ENCODE measurements at regions not wholly inside any gene's neighbourhood (a gene's known extent, or its start where the extent isn't known, plus 50 kb on each side); places are given as distances from the start of the nearest gene placed in this dataset.

- Histone ChIP-seq H3K36me3 (no peaks in the 10 kb centered on the region), H3K4me3 (no peak overlapping the region), H3K27ac (no peak overlapping the region), H3K9me3 (peaks cover 0 to 7% of the 10 kb centered on the region in 2 donors), H3K27me3 (no peaks in the 10 kb centered on the region), H3K4me1 (peaks cover 0 to 4% of the 10 kb centered on the region in 2 donors)
- no peak for TF ChIP-seq CTCF (IDR thresholded peaks at IDR 0.05)
- peak; percentile 13 for DNase-seq (ENCODE audit: low spot score)
Measured at GRCh38 chr7:45246339-45246738, 88.7 kb downstream of the RAMP3 start.

GRCh38 chr7:45252248-45252647, 94.7 kb downstream of the RAMP3 start:
- no peak overlapping the region for H3K4me3 ChIP-seq
- peaks cover 0 to 6% of the 10 kb centered on the region in 2 donors for H3K9me3 ChIP-seq
- H3K27me3 ChIP-seq, result no peaks in the 10 kb centered on the region
- no peak overlapping the region for H3K27ac ChIP-seq
- H3K4me1 ChIP-seq, result no peaks in the 10 kb centered on the region
- DNase-seq (ENCODE audit: low spot score), result no peak
- no peak for TF ChIP-seq CTCF (IDR thresholded peaks at IDR 0.05)
- H3K36me3 ChIP-seq, result no peaks in the 10 kb centered on the region

- Histone ChIP-seq H3K9me3 (peaks cover 0 to under 1% of the 10 kb centered on the region in 2 donors), H3K27ac (no peak overlapping the region), H3K36me3 (no peaks in the 10 kb centered on the region), H3K4me1 (no peaks in the 10 kb centered on the region), H3K27me3 (no peaks in the 10 kb centered on the region), H3K4me3 (no peak overlapping the region)
- no peak for DNase-seq (ENCODE audit: low spot score)
- TF ChIP-seq CTCF (IDR thresholded peaks at IDR 0.05), result no peak
Measured at GRCh38 chr7:45252857-45253256, 95.3 kb downstream of the RAMP3 start.

- no peak overlapping the region for H3K4me3 ChIP-seq
- no peak for TF ChIP-seq CTCF (IDR thresholded peaks at IDR 0.05)
Measured at GRCh38 chr7:45253368-45253767, 95.8 kb downstream of the RAMP3 start.

GRCh38 chr7:45255187-45255586, 97.6 kb downstream of the RAMP3 start:
- no peaks in the 10 kb centered on the region for H3K36me3 ChIP-seq
- H3K9me3 ChIP-seq, result no peaks in the 10 kb centered on the region
- no peak for TF ChIP-seq CTCF (IDR thresholded peaks at IDR 0.05)
- H3K27me3 ChIP-seq, result no peaks in the 10 kb centered on the region
- no peak overlapping the region for H3K27ac ChIP-seq
- no peaks in the 10 kb centered on the region for H3K4me1 ChIP-seq
- no peak overlapping the region for H3K4me3 ChIP-seq
- no peak for DNase-seq (ENCODE audit: low spot score)

More at GRCh38 chr7:45253368-45253767, 95.8 kb downstream of the RAMP3 start:
- Histone ChIP-seq H3K9me3 (no peaks in the 10 kb centered on the region), H3K27me3 (no peaks in the 10 kb centered on the region), H3K4me1 (no peaks in the 10 kb centered on the region), H3K36me3 (no peaks in the 10 kb centered on the region), H3K27ac (no peak overlapping the region)
- no peak for DNase-seq (ENCODE audit: low spot score)

- no peak for DNase-seq (ENCODE audit: low spot score)
Measured at GRCh38 chr7:45256309-45256708, 98.7 kb downstream of the RAMP3 start.

More at GRCh38 chr7:45256309-45256708, 98.7 kb downstream of the RAMP3 start:
- H3K9me3 ChIP-seq, result no peaks in the 10 kb centered on the region
- H3K27me3 ChIP-seq, result no peaks in the 10 kb centered on the region
- no peaks in the 10 kb centered on the region for H3K4me1 ChIP-seq
- no peaks in the 10 kb centered on the region for H3K36me3 ChIP-seq
- TF ChIP-seq CTCF (IDR thresholded peaks at IDR 0.05), result no peak
- no peak overlapping the region for H3K27ac ChIP-seq
- no peak overlapping the region for H3K4me3 ChIP-seq

Measured in right atrium auricular region (tissue), 2 donors.